Lower leg skin (tissue), 4 donors: ENCODE measurements at regions not wholly inside any gene's neighbourhood (a gene's known extent, or its start where the extent isn't known, plus 50 kb on each side); places are given as distances from the start of the nearest gene placed in this dataset.

Source experiments
- DNase-seq, 2 donors: peaks; one replicate each; pipeline ENCODE4 v3.0.0-alpha.2; 2019; ENCODE audit warnings: low spot score in 2 of 2
- H3K4me3 ChIP-seq: fragments of 200-600 bp; sonication (generic); 2 replicates; pipeline ENCODE4 v1.5.1; 2017; ENCODE audit warnings: mild to moderate bottlenecking, low read depth; ENCODE audit not compliant: poor library complexity, severe bottlenecking
- CTCF ChIP-seq, 3 donors: fragments of 450-650 bp; IDR thresholded peaks; one replicate each; pipeline ENCODE4 v1.5.1; 2016; ENCODE audit warnings: antibody characterized with exemption in 3 of 3, mild to moderate bottlenecking in 3 of 3, moderate library complexity in 2 of 3
- POLR2A ChIP-seq, 2 donors: fragments of 450-650 bp; IDR thresholded peaks; one replicate each; pipeline ENCODE4 v1.6.1; 2016 to 2017; ENCODE audit warnings: antibody characterized with exemption in 2 of 2, mild to moderate bottlenecking in 1 of 2, moderate library complexity in 1 of 2
- WGBS, 2 donors: methylation state at CpG; one replicate each; pipeline ENCODE4 v1.1.5; 2018; 5-methylcytosine and 5-hydroxymethylcytosine counted together
- intact Hi-C: fragments of 100-400 bp; cut with DNase I; formaldehyde crosslinking; loops from one replicate; pipeline ENCODE4 v1.15.0; 2023; ENCODE audit warnings: low total_unique reads

GRCh38 chr7:12094365-12094921 lies 116.7 kb upstream of the TMEM106B start:
- H3K4me3 ChIP-seq: no peak overlapping the region
- TF ChIP-seq CTCF (IDR thresholded peaks at IDR 0.05) (no peak), POLR2A (IDR thresholded peaks at IDR 0.05) (no peak)
- WGBS, 2 donors: 30 to 32% methylated on average over 4 of the region's 4 CpGs
- DNase-seq: no peak
- intact Hi-C loops: no loop called here

GRCh38 chr7:12102126-12102525 lies 109.0 kb upstream of the TMEM106B start:
- TF ChIP-seq CTCF (IDR thresholded peaks at IDR 0.05): no peak
- no peak for TF ChIP-seq POLR2A (IDR thresholded peaks at IDR 0.05)
- no peak overlapping the region for H3K4me3 ChIP-seq
- 70 to 84% methylated on average over 3 of the region's 3 CpGs for WGBS, 2 donors
- DNase-seq: no peak
- intact Hi-C loops: no loop called here

- H3K4me3 ChIP-seq: no peak overlapping the region
- WGBS, 2 donors: 64 to 67% methylated on average over 3 of the region's 3 CpGs
- TF ChIP-seq CTCF (IDR thresholded peaks at IDR 0.05): no peak
- TF ChIP-seq POLR2A (IDR thresholded peaks at IDR 0.05): no peak
- no peak for DNase-seq
- intact Hi-C loops: no loop called here
Observed at GRCh38 chr7:12102527-12102926, 108.6 kb upstream of the TMEM106B start.

GRCh38 chr7:12103948-12104347 lies 107.1 kb upstream of the TMEM106B start:
- no peak overlapping the region for H3K4me3 ChIP-seq
- no peak for TF ChIP-seq POLR2A (IDR thresholded peaks at IDR 0.05)
- TF ChIP-seq CTCF (IDR thresholded peaks at IDR 0.05): no peak
- intact Hi-C loops: no loop called here
- DNase-seq: no peak

- intact Hi-C loops: no loop called here
- H3K4me3 ChIP-seq: no peak overlapping the region
- TF ChIP-seq POLR2A (IDR thresholded peaks at IDR 0.05) (no peak), CTCF (IDR thresholded peaks at IDR 0.05) (no peak)
- no peak for DNase-seq
- 70 to 76% methylated on average over 2 of the region's 2 CpGs for WGBS, 2 donors
Observed at GRCh38 chr7:12107381-12107780, 103.7 kb upstream of the TMEM106B start.

GRCh38 chr7:12107841-12108254 lies 103.2 kb upstream of the TMEM106B start:
- WGBS, 2 donors: 52 to 57% methylated on average over 3 of the region's 3 CpGs
- TF ChIP-seq POLR2A (IDR thresholded peaks at IDR 0.05): no peak
- TF ChIP-seq CTCF (IDR thresholded peaks at IDR 0.05): no peak
- no peak overlapping the region for H3K4me3 ChIP-seq
- no peak for DNase-seq
- intact Hi-C loops: no loop called here
